ENCODE measurements at regions not wholly inside any gene's neighbourhood (a gene's known extent, or its start where the extent isn't known, plus 50 kb on each side); places are given as distances from the start of the nearest gene placed in this dataset.

DNA sequence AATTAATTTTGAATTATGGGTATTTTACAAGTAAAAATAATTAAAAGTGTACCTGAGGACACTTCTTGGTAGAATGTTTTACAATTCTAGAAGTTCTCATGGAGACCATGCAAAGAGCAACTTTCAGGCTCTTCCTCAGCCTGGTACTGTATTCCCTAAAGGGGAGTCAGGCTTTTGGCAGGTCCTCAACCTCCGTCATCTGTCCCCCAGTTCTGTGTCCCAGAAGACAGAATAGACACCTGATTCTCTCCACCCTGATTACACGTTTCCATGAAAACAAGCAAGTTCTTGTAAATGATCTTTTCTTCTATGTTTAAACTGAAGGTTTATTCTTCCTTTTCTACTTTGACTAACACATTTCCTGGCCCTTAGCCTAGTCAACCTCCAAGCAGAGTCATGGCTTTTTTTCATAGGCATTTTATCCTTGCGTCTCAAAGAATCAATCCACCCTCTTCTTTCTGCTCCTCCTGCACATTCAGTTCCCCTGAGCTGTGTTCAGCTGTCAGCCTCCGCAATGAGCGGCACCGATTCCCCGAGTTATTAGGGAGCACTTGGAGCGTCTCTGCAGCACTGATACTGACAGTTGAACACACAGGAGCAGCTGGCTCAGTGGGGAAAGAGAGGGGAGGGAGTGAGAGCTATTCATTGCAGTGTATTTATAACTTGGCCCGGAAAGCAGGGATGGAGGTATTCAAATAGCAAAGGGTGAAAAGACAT lies 1082.4 kb upstream of the MAP3K7 start:
- DNase-seq, result peak; percentile 13 to 64

GRCh38 chr6:91667596-91667995 lies 1080.7 kb upstream of the MAP3K7 start:
- no peak for DNase-seq

DNA sequence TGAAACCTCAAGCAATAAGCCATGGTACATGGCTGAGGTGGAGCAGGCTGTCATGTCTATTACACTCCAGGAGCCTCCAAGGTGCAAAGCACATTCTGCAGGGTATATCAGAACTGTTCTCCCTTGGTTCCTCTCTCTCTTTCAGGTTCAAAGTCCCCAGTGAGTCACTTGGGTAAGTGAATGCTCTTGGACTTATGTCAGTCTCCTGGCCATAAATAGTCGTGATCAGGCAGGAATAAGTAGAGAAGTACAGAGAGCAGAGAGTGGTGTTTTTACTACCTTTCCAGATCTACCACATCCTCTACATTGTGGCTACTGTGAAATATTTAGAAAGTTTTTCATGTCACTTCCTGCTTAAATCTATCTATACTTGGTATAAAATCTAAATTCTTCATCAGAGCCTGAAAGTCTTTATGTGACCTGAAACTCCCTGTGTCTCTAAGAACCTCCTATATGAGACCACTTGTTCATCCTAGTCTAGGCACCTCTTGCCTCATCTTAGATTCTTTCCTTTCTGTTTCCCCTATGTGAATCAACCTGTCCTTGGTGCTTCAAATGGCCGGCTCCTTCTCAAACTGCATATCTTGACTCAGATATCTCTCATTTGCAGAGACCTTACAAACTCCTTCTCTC lies 1077.6 kb upstream of the MAP3K7 start:
- DNase-seq, result no peak

GRCh38 chr6:91660893-91661292 lies 1074.0 kb upstream of the MAP3K7 start:
- no peak for DNase-seq

- peak; percentile 88 to 96 for DNase-seq
These were observed 1073.0 kb upstream of the MAP3K7 start for GRCh38 chr6:91659891-91660290.

- no peak for DNase-seq
These were observed 1067.9 kb upstream of the MAP3K7 start for GRCh38 chr6:91654793-91655192.

DNA sequence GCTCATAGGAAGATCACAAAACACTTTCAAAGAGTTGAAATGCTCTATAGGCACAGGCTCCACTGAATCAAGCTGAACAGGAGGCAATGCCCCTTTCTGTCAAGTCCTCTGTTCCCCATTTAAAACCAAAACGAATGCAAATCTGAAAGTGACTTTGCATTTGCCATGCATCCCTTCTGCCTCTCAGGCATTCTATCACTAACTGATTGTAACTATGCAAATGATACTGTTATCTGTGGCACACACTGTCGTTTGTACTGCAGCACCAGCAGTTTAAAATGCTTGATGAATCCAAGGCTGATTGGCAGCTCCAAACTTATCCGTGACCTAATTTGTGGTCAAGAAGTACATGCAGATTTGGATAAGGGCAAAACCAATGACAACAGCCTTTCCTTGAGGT lies 1067.5 kb upstream of the MAP3K7 start:
- peak in 1 of 2 experiments; percentile 47 for DNase-seq

- peak; percentile 40 to 74 for DNase-seq
These were observed 1067.0 kb upstream of the MAP3K7 start for GRCh38 chr6:91653895-91654294.

GRCh38 chr6:91653076-91653723 lies 1066.3 kb upstream of the MAP3K7 start:
- DNase-seq, result peak; percentile 81 to 96

- DNase-seq, result no peak
These were observed 1059.8 kb upstream of the MAP3K7 start for GRCh38 chr6:91646649-91647048.

- no peak for DNase-seq
These were observed 1058.9 kb upstream of the MAP3K7 start for GRCh38 chr6:91645811-91646210.

- no peak for DNase-seq
These were observed 1050.3 kb upstream of the MAP3K7 start for GRCh38 chr6:91637217-91637616.

GRCh38 chr6:91634791-91635190 lies 1047.9 kb upstream of the MAP3K7 start:
- no peak for DNase-seq

DNA sequence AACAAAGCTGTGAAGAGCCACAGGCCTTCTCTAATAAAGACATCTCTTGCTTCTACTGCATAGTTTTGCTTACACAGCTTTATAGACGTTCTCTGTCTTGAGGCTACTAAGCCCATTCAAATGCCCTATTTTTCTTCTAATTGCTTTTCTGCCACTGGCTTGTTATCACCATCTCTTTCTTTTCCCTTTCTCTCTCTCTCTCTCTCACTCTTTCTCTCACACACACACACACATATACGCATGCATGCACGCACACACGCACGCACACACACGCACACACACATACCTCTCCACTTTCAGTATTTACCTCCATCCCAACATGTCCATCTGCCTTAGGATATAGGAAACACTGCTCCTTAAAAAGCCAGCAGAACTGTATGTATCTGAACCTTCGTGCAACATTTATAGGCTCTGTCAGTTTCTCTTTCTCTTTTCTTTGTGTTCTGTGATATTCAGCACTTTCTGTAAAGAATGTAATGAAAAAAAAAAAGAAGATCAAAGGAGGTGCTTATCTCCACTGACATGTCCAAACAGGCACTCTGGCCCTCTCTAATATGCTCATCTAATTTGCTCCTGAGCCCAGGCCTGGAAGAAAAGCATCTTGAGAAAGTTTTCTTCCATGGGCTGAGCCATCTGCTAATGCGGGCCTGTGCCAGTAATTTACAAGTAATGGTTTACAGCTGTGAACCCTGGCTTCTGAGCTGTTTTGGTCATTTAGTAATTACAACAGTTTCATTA lies 1046.7 kb upstream of the MAP3K7 start:
- DNase-seq, result peak; percentile 40 to 79

- no peak for DNase-seq
These were observed 1045.4 kb upstream of the MAP3K7 start for GRCh38 chr6:91632308-91632707.

DNA sequence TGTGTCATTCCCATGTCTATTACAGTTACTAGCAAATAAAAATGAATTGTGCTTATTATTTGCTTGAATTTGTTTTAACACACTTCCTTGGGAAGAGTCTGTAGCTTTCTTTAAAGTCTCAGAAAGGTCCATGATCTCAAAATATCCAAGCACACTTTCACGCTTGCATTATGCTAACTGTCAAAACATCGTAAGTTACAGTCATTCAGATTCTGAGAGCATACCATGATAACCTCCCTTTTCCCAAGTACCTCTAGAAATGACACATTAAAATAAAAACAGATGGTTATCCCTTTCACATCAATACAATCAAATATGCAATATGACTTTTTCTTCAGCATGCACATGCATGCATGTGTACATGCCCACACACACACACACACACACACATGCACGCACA lies 1044.4 kb upstream of the MAP3K7 start:
- DNase-seq, result no peak

- no peak for DNase-seq
These were observed 1040.0 kb upstream of the MAP3K7 start for GRCh38 chr6:91626911-91627310.

DNA sequence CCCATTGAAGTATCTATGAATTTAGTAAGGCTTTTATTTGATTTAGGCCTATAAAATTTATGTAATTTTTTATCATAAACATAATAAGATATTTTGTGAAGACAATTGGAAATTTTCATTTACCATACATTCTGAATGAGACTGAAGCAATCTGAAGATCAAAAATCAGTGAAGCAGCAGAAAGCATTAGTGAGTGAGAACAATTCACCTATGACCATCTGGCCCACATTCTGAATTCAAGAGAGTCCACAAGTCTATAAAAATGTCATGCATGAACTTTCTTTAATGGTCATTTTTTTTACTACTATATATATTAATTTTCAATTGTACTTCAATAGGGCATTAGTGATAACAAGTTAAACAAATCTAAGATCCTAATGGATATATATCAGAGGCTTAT lies 1026.6 kb upstream of the MAP3K7 start:
- DNase-seq, result peak in 1 of 2 experiments; percentile 43

GRCh38 chr6:91611190-91611589 lies 1024.3 kb upstream of the MAP3K7 start:
- DNase-seq, result no peak

DNA sequence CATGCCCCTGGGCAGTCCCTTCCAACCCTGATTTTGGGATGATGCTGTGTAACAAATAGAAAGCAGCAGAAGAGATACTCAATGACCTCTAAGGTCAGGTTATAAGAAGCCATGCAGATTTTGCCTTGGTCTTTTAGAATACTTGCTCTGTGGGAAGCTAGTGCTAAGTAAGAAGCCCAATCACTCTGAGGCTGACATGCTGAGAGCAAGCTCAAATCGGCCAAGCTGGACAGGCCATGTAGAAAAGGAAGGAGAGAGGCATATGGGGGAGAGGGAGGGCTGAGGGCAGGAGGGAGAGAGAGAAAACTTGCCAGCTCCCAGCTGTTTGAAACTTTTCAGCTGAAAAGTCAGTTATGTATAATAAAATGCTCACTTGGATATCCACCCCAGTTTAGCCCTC lies 1021.6 kb upstream of the MAP3K7 start:
- DNase-seq, result no peak

GRCh38 chr6:91606148-91606901 lies 1019.5 kb upstream of the MAP3K7 start:
- DNase-seq, result no peak

DNA sequence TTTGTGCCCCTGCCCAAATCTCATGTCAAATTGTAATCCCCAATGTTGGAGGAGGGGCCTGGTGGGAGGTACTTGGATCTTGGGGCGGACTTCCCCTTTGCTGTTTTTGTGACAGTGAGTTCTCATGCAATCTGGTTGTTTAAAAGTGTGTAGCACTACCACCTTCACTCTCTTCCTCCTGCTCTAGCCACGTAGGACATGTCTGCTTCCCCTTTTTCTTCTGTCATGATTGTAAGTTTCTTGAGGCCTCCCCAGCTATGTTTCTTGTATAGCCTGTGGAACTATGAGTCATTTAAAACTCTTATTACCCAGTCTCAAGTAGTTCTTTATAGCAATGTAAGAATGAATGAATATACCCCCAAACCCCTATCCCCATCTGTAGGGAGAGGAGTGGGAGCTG lies 1013.7 kb upstream of the MAP3K7 start:
- no peak for DNase-seq

- DNase-seq, result no peak
These were observed 1003.3 kb upstream of the MAP3K7 start for GRCh38 chr6:91590191-91590590.
